ENCODE measurements at regions not wholly inside any gene's neighbourhood (a gene's known extent, or its start where the extent isn't known, plus 50 kb on each side); places are given as distances from the start of the nearest gene placed in this dataset.
"Not testable (repeated sequence)": the region's sequence is repeated elsewhere in the genome, so short reads cannot be mapped to it uniquely, and the experiment has no call there.

DNA sequence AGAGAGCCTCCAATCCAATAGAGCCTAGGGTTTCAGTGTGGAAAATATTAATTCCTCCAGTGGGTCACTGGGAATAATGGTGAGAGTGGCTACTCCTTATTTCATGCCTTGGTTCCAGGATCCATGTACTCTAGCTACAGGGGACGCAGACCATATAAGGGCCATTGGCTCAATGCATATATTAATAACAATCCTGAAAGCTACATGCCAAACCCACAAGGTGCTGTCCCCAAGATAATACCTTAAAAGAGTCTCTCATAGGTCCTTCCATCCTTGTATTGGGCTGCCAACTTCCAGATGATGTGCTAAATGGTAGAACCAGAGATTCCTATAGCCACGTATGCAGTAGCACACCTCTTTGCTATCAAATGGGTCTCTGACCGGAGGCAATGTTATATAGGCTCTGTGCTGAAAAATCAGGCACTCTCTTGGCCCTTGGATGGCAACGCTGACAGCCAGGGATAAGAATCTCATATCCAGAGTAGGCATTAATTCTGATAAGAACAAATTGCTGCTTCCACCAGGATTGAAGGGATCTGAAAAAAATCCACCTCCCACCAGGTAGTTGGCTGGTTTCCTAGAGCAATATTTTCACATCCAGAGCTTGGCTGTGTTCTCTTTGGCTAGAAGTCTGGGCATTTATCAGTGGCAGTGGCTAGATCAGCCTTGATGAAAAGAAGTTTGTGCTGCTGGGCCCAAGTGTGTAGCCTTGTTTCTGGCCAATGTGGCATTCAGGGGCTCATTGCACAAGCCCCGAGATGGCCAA lies 218.1 kb upstream of the MGAT5 start:
- DNase-seq: no peak

DNA sequence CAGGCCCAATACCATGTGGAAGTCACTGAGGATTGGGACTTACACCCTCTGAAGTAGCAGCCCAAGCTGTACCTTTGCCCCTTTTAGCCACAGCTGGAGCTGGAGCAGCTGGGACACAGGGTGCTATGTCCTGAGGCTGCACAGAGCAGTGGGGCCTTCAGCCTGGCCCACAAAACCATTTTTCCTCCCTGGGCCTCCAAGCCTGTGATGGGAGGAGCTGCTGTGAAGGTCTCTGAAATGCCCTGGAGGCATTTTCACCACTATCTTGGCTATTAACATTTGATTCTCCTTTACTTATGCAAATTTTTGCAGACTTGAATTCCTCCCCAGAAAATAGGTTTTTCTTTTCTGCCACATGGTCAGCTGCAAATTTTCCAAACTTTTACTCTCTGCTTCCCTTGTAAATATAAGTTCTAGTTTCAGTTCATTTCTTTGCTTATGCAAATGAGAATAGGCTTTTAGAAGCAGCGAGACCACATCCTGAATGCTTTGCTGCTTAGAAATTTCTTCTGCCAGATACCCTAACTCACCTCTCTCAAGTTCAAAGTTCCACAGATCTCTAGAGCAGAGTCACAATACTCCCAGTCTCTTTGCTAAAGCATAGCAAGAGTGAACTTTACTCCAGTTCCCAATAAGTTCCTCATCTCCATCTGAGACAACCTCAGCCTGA lies 213.8 kb upstream of the MGAT5 start:
- no peak for DNase-seq

GRCh38 chr2:134040626-134041172 lies 213.2 kb upstream of the MGAT5 start:
- not testable (repeated sequence) for DNase-seq

DNA sequence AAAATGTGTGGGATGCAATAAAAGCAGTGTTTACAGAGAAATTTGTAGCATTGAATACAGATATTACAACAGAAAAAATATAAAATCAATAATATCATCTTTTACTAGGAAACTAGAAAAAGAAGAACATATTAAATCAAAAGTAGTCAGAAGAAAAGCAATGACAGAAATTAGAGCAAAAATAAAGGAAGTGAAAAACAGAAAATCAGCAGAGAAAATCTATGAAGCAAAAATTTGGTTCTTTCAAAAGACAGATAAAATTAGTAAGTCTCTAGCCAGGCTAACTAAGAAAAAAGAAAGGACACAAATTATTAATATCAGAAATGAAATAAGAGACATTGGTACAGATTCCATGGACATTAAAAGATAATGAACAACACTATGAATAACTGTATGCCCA lies 212.0 kb upstream of the MGAT5 start:
- no peak for DNase-seq

GRCh38 chr2:134043028-134043427 lies 210.8 kb upstream of the MGAT5 start:
- not testable (repeated sequence) for DNase-seq

GRCh38 chr2:134052173-134052572 lies 201.7 kb upstream of the MGAT5 start:
- DNase-seq: no peak

- no peak for DNase-seq
These were observed 197.7 kb upstream of the MGAT5 start for GRCh38 chr2:134056173-134056572.

GRCh38 chr2:134061066-134061465 lies 192.8 kb upstream of the MGAT5 start:
- not testable (repeated sequence) for DNase-seq

- not testable (repeated sequence) for DNase-seq
These were observed 191.6 kb upstream of the MGAT5 start for GRCh38 chr2:134062235-134062634.

GRCh38 chr2:134063916-134064315 lies 190.0 kb upstream of the MGAT5 start:
- not testable (repeated sequence) for DNase-seq

DNA sequence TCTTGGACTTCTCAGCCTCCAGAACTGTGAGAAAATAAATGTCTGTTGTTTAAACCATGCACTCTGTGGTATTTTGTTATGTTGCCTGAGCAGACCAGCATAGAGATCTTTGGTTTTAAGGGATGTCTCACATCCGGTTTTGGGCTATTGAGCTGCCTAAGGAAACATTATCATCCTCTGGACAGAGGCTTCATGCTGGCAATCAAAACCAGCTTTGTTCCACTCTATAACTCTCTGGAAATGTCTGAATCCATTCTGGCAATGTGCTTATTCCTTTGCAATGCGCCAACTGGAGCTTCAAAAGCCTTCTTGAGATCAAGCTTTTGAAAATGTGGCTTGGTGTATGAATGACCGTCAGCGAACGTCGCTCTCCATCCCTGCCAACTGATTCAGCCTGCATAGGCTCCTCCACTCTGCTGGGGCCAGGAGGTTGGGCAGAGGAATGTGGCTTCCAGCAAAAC lies 183.6 kb upstream of the MGAT5 start:
- no peak for DNase-seq

DNA sequence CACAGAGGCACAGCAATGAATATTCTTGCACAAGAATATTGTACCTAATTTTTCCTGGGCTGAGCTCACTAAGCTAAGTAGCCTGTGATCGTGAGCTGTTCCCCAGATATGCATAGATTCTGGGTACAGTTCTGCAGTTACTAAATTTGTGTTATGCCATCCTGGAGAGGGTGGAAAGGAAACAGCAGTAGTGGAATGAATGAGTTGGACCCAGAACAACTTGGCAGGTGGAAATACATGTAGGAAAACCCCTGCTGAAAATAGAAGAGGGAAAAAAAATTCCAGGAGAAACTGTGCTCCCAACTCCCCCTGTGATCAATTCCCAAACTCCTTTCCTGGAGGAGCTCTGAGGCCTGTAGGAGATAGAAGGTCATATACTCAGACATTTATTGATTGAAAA lies 181.5 kb upstream of the MGAT5 start:
- no peak for DNase-seq

DNA sequence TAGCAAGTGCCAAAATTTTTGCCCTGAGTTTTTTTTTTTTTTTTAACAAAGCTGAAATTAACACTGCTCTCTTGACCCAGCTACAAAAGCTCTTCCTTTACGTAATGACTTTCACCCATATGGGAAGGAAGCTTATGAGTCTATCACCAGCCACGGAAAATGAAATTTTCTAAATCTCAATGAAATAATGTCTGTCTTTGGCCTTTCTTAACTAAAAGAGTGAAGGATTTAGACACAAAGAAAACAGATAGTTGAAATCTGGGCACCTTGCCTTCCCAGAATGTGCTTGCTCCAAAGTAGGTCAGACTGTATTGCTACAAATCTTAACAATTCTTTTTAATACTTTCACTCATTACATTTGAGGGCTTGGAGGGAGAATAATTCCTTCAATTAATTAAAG lies 180.8 kb upstream of the MGAT5 start:
- no peak for DNase-seq

GRCh38 chr2:134074619-134075018 lies 179.3 kb upstream of the MGAT5 start:
- no peak for DNase-seq

DNA sequence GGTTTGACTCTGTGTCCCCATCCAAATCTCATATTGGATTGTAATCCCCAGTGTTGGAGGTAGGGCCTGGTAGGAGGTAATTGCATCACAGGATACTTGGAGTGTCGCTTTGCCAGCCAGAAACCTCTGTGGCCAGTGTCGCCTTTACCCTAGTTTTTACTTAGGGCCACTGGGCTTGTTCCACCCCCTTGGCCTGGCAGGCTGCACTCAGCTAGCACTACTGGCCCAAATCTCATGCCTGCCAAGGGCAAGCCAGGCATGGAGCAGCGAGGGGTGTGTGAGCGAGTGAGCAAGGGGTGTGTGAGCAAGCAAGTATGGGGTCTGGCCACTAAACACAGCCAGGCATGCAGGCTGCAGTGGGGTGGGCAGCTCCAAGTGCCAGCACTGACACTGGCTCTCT lies 178.7 kb upstream of the MGAT5 start:
- DNase-seq: no peak

GRCh38 chr2:134078354-134078753 lies 175.5 kb upstream of the MGAT5 start:
- DNase-seq: no peak

GRCh38 chr2:134079373-134079772 lies 174.5 kb upstream of the MGAT5 start:
- no peak for DNase-seq

DNA sequence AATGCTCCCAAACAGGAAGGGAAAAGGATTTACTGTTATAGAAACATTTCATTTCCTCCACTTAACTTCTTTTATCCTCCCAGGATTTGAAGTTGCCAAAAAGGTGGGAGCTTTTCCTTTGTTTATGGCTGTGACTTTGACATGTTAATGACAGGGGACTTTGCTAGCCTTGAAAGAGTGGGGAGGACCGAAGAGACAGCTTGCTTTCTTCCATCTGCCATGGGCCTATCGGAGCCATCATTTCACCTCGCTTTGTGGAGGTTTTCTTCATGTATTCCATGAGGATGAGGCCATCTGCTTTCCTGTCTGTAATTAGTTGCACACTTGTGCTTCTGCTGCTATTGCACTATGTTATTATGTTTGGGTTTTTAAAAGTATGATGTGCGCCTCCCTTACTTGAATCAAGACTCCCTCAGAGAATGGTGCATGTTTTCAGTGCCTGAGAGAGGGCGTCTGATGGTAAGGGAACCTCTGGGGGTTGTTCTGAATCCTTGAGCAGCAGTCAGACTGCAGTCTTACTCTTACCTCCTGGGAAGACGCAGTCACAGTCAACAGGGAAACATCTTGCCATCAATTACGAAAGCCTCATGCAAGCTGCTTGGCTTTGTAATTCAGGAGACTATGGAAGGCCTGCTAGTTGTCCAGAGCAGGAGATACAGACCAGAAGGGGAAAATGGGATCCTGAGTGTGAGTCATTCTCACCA lies 173.3 kb upstream of the MGAT5 start:
- no peak for DNase-seq

GRCh38 chr2:134081238-134081938 lies 172.5 kb upstream of the MGAT5 start:
- DNase-seq: no peak

GRCh38 chr2:134083548-134083947 lies 170.3 kb upstream of the MGAT5 start:
- DNase-seq: no peak

DNA sequence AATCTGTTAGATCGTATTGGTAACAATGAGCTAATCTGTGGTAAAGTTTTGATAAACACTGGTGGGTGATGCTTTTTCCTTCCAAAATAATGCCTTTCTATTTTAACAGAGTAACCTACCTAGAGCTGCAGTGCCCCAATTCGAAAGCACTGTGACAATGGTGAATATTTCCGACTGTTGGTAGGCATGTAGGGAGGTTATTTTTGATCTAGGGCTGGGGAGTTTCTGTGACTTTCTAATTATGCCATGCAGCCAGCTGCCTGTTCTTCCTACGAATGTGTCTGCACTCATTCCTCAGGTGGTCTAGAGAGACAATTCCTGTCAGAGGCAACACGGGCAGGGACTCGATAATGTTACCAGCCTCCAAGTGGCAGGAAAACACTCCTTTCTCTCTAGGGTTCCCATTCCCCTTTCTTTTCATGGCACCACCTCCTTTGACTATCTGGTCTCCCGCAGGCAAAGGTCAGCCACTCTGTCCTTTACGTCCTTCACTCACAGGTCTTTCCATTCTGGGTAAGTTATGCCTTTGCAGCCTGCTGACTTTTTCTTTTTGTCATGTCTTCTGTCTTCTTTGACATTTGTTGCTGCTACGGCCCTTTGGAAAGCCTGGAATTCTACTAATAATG lies 167.2 kb upstream of the MGAT5 start:
- DNase-seq: no peak

GRCh38 chr2:134087371-134087921 lies 166.4 kb upstream of the MGAT5 start:
- DNase-seq: no peak
